ENCODE measurements at regions not wholly inside any gene's neighbourhood (a gene's known extent, or its start where the extent isn't known, plus 50 kb on each side); places are given as distances from the start of the nearest gene placed in this dataset.
"Not testable (repeated sequence)": the region's sequence is repeated elsewhere in the genome, so short reads cannot be mapped to it uniquely, and the experiment has no call there.

GRCh38 chr16:31810863-31811262 lies 62.7 kb upstream of the ZNF267 start:
- Histone ChIP-seq H3K9me3 (no peaks in the 10 kb centered on the region), H3K27ac (no peak overlapping the region), H3K4me3 (no peak overlapping the region), H3K36me3 (no peaks in the 10 kb centered on the region), H3K4me1 (no peaks in the 10 kb centered on the region), H3K27me3 (no peaks in the 10 kb centered on the region)
- TF ChIP-seq, protein P1, sequence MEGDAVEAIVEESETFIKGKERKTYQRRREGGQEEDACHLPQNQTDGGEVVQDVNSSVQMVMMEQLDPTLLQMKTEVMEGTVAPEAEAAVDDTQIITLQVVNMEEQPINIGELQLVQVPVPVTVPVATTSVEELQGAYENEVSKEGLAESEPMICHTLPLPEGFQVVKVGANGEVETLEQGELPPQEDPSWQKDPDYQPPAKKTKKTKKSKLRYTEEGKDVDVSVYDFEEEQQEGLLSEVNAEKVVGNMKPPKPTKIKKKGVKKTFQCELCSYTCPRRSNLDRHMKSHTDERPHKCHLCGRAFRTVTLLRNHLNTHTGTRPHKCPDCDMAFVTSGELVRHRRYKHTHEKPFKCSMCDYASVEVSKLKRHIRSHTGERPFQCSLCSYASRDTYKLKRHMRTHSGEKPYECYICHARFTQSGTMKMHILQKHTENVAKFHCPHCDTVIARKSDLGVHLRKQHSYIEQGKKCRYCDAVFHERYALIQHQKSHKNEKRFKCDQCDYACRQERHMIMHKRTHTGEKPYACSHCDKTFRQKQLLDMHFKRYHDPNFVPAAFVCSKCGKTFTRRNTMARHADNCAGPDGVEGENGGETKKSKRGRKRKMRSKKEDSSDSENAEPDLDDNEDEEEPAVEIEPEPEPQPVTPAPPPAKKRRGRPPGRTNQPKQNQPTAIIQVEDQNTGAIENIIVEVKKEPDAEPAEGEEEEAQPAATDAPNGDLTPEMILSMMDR (IDR thresholded peaks at IDR 0.05), result no peak
- TF ChIP-seq POLR2A (IDR thresholded peaks at IDR 0.05), result no peak
- 22% methylated on average over 4 of the region's 5 CpGs for WGBS (ENCODE audit: insufficient coverage, low coverage, low lambda C conversion rate, missing lambda C conversion rate)
- intact Hi-C loops (cut with DNase I), result no loop called here
- ATAC-seq (no peak), DNase-seq (no peak)

DNA sequence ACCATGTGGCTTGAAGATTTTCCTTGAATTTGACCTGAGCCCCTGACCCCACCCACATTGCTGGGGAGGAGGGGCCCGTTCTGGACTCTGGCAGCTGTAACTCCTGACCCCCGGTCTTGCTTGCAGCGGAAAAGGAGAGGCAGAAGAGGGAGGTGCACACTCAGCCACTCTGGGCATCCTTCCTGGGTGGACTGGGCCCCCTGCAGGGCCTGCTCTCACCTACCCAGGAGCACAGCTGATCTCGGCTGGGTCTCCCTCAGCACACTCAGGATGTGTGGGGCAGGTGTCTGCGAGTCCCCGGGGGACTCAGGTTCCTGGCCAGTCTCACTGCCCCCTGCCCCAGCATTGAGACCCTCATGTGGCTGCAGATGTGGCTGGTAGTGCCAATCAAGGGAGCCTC lies 57.5 kb upstream of the ZNF267 start:
- DNase-seq; H3K4me1 ChIP-seq; intact Hi-C loops (cut with DNase I); H3K4me3 ChIP-seq; H3K27me3 ChIP-seq; H3K36me3 ChIP-seq; H3K9me3 ChIP-seq; H3K27ac ChIP-seq: not testable (repeated sequence)
- WGBS (ENCODE audit: insufficient coverage, low coverage, low lambda C conversion rate, missing lambda C conversion rate), result 29% methylated on average over 1 of the region's 6 CpGs
- peak in 1 of 4 donors; percentile 21 for ATAC-seq

- Histone ChIP-seq H3K36me3 (no peaks in the 10 kb centered on the region), H3K27me3 (no peaks in the 10 kb centered on the region), H3K27ac (no peak overlapping the region), H3K4me1 (no peaks in the 10 kb centered on the region), H3K9me3 (no peaks in the 10 kb centered on the region), H3K4me3 (no peak overlapping the region)
- intact Hi-C loops (cut with DNase I), result no loop called here
- no peak for DNase-seq
- ATAC-seq, result peak in 1 of 4 donors; percentile 31
- WGBS (ENCODE audit: insufficient coverage, low coverage, low lambda C conversion rate, missing lambda C conversion rate), result 8% methylated on average over 2 of the region's 38 CpGs
- TF ChIP-seq POLR2A (IDR thresholded peaks at IDR 0.05), result no peak
- TF ChIP-seq, protein P1 (IDR thresholded peaks at IDR 0.05), result no peak
Observed at GRCh38 chr16:31819386-31819785, 54.2 kb upstream of the ZNF267 start.

- Histone ChIP-seq H3K36me3 (no peaks in the 10 kb centered on the region), H3K4me1 (no peaks in the 10 kb centered on the region), H3K27me3 (no peaks in the 10 kb centered on the region), H3K27ac (no peak overlapping the region), H3K9me3 (no peaks in the 10 kb centered on the region), H3K4me3 (no peak overlapping the region)
- no peak for DNase-seq
- no peak for TF ChIP-seq POLR2A (IDR thresholded peaks at IDR 0.05)
- TF ChIP-seq, protein P1 (IDR thresholded peaks at IDR 0.05), result no peak
- 63% methylated on average over 9 of the region's 16 CpGs for WGBS (ENCODE audit: insufficient coverage, low coverage, low lambda C conversion rate, missing lambda C conversion rate)
- intact Hi-C loops (cut with DNase I), result no loop called here
- ATAC-seq, result no peak
Observed at GRCh38 chr16:31819948-31820347, 53.7 kb upstream of the ZNF267 start.

Small RNA genes lying in the stretch of these regions (small RNA-seq; reads per million reads assigned to genes)
- gene AC074050.1, result 0 reads per million in 2 experiments

Data from right lobe of liver (tissue), 6 donors.